Stomach (tissue), 4 donors: ENCODE measurements at regions not wholly inside any gene's neighbourhood (a gene's known extent, or its start where the extent isn't known, plus 50 kb on each side); places are given as distances from the start of the nearest gene placed in this dataset.

ENCODE experiments used
- CTCF ChIP-seq, 7 experiments: fragments of 450-650 bp in 4 of 7; fragments of 200-600 bp in 3 of 7; sonication (generic) in 3 of 7; IDR thresholded peaks; one replicate each; pipeline ENCODE4 v1.5.1; 2016 to 2019; ENCODE audit warnings: antibody characterized with exemption in 7 of 7, control low read depth in 2 of 7, mild to moderate bottlenecking in 1 of 7
- POLR2A ChIP-seq, 4 donors: fragments of 450-650 bp; IDR thresholded peaks; one replicate each; pipeline ENCODE4 v1.6.1; 2016; ENCODE audit warnings: antibody characterized with exemption in 4 of 4, control low read depth in 2 of 4, mild to moderate bottlenecking in 1 of 4, moderate library complexity in 1 of 4
- POLR2AphosphoS5 ChIP-seq, 3 donors: sonication (generic); formaldehyde crosslinking; IDR thresholded peaks; one replicate each; pipeline ENCODE4 v1.6.1; 2016; ENCODE audit warnings: antibody characterized with exemption in 3 of 3

- TF ChIP-seq CTCF (IDR thresholded peaks at IDR 0.05) (no peak), POLR2A (IDR thresholded peaks at IDR 0.05) (no peak), POLR2AphosphoS5 (IDR thresholded peaks at IDR 0.05) (no peak)
Observed at GRCh38 chr2:235333076-235333475, 160.8 kb upstream of the AGAP1 start.
